H1 (cell line): ENCODE measurements at regions not wholly inside any gene's neighbourhood (a gene's known extent, or its start where the extent isn't known, plus 50 kb on each side); places are given as distances from the start of the nearest gene placed in this dataset.

Experiments
- CREB1 ChIP-seq: IDR thresholded peaks from 2 replicates; pipeline ENCODE4 v1.6.1; 2012; ENCODE audit warnings: inconsistent platforms
- CTCF ChIP-seq, 3 experiments: IDR thresholded peaks; 1 replicate in 2 of 3; 2 replicates in 1 of 3; pipeline versions ENCODE4 v1.5.1 to v1.6.1; 2011; ENCODE audit warnings: low read length in 3 of 3, mild to moderate bottlenecking in 3 of 3, inconsistent platforms in 2 of 3, low read depth in 1 of 3, moderate library complexity in 1 of 3; ENCODE audit not compliant: insufficient read depth in 1 of 3; ENCODE audit errors: control extremely low read depth in 1 of 3
- EZH2 ChIP-seq: fragments of 200-600 bp; sonication (generic); IDR thresholded peaks from 2 replicates; pipeline ENCODE4 v1.7.1; 2012; ENCODE audit warnings: low read depth, mild to moderate bottlenecking, moderate library complexity, low read length, inconsistent platforms; ENCODE audit not compliant: severe bottlenecking
- POLR2A ChIP-seq, 2 experiments: IDR thresholded peaks; 1 replicate in 1 of 2; 2 replicates in 1 of 2; pipeline ENCODE4 v1.6.1; 2011; ENCODE audit warnings: low read depth in 2 of 2, low read length in 2 of 2, mild to moderate bottlenecking in 2 of 2; ENCODE audit errors: control extremely low read depth in 1 of 2
- RNF2 ChIP-seq: fragments of 200-900, 300-1000 bp; sonication (generic); IDR thresholded peaks from 2 replicates; pipeline ENCODE4 v1.7.1; 2016; ENCODE audit warnings: borderline replicate concordance, low read depth, mild to moderate bottlenecking, antibody characterized with exemption, low read length; ENCODE audit not compliant: poor library complexity, severe bottlenecking; ENCODE audit errors: missing control alignments
- SIN3A ChIP-seq, 2 experiments: IDR thresholded peaks in 1 of 2; conservative IDR thresholded peaks in 1 of 2; 2 replicates each; pipeline ENCODE4 v1.6.1; 2011 to 2012; ENCODE audit warnings: low read length in 2 of 2, improper control_type of control experiment in 1 of 2, low read depth in 1 of 2, mild to moderate bottlenecking in 1 of 2
- TAF1 ChIP-seq: IDR thresholded peaks from 2 replicates; pipeline ENCODE4 v1.6.1; 2011; ENCODE audit warnings: mild to moderate bottlenecking, low read depth, low read length
- ZNF274 ChIP-seq: IDR thresholded peaks from 2 replicates; pipeline ENCODE4 v1.7.0; 2012; ENCODE audit warnings: low read length, borderline replicate concordance; ENCODE audit errors: extremely low read depth

GRCh38 chrX:129247642-129248041 lies 275.6 kb downstream of the SMARCA1 start:
- TF ChIP-seq POLR2A (IDR thresholded peaks at IDR 0.05; ENCODE audit: control extremely low read depth in 1 of 2, low read depth in 2 of 2, low read length in 2 of 2) (no peak), SIN3A (conservative IDR thresholded peaks at IDR 0.05 in 1 of 2, IDR thresholded peaks at IDR 0.05 in 1 of 2; ENCODE audit: low read depth in 1 of 2, low read length in 2 of 2) (no peak), CREB1 (no peak), CTCF (IDR thresholded peaks at IDR 0.05; ENCODE audit: control extremely low read depth in 1 of 3, insufficient read depth in 1 of 3, low read depth in 1 of 3, low read length in 3 of 3) (no peak), RNF2 (no peak), EZH2 (no peak), ZNF274 (no peak), TAF1 (no peak)
